Activated naive CD4-positive, alpha-beta T cell treated with Interleukin-2 at 50 U/mL for 16 hours (primary cell): ENCODE measurements at regions not wholly inside any gene's neighbourhood (a gene's known extent, or its start where the extent isn't known, plus 50 kb on each side); places are given as distances from the start of the nearest gene placed in this dataset.
A peak's percentile ranks its signal among the peaks of the same experiment; 100 is the strongest.

Experiments used
- DNase-seq: peaks from one replicate; pipeline ENCODE4 v3.0.0-alpha.2; 2020

- no peak for DNase-seq
Observed at GRCh38 chr1:38569932-38570656, 289.5 kb downstream of the RRAGC start.

- no peak for DNase-seq
Observed at GRCh38 chr1:38568061-38568857, 291.3 kb downstream of the RRAGC start.

- no peak for DNase-seq
Observed at GRCh38 chr1:38567401-38567800, 292.2 kb downstream of the RRAGC start.

- no peak for DNase-seq
Observed at GRCh38 chr1:38565020-38565491, 294.5 kb downstream of the RRAGC start.

- DNase-seq, result no peak
Observed at GRCh38 chr1:38563942-38564735, 295.4 kb downstream of the RRAGC start.

DNA sequence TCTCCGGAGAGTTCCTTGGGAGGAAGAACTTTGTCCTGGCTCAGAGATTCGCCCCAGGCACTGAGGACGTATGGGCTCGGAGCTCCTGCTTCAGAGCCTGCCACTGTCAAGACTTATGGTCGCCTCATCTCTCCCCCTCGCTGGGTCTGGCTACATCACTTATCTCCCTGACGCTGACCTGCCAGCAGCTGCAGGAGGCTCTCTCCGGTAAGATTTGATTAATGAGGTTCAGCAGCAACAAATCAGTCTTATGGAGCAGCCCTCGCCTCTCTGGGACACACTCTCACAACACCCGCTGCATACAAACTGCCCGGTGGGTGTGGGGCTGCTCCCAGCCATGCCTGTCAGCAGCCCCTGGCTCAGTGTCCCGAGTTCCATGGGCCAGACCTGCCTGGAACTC lies 297.8 kb downstream of the RRAGC start:
- no peak for DNase-seq

- no peak for DNase-seq
Observed at GRCh38 chr1:38561110-38561509, 298.5 kb downstream of the RRAGC start.

DNA sequence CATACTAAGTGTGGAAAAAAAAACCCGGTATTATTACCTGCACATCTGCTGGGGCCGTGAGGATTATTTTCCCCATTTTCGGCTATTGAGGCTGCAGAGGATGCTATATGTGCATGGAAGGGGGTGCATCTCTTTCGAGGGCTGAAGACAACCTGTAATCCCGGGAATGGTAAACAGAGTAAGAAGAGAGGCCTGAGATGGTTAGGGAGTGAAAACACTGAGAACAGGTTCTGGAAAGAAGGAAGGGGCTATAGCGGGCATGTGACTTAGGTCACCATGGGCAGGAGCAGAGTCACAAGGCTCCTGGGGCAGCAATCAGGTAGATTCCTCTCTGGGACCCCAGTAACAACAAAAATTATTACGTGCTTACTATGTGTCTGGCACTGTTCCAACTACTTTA lies 299.1 kb downstream of the RRAGC start:
- DNase-seq, result no peak

- DNase-seq, result peak; percentile 76
Observed at GRCh38 chr1:38559446-38560165, 300.0 kb downstream of the RRAGC start.

DNA sequence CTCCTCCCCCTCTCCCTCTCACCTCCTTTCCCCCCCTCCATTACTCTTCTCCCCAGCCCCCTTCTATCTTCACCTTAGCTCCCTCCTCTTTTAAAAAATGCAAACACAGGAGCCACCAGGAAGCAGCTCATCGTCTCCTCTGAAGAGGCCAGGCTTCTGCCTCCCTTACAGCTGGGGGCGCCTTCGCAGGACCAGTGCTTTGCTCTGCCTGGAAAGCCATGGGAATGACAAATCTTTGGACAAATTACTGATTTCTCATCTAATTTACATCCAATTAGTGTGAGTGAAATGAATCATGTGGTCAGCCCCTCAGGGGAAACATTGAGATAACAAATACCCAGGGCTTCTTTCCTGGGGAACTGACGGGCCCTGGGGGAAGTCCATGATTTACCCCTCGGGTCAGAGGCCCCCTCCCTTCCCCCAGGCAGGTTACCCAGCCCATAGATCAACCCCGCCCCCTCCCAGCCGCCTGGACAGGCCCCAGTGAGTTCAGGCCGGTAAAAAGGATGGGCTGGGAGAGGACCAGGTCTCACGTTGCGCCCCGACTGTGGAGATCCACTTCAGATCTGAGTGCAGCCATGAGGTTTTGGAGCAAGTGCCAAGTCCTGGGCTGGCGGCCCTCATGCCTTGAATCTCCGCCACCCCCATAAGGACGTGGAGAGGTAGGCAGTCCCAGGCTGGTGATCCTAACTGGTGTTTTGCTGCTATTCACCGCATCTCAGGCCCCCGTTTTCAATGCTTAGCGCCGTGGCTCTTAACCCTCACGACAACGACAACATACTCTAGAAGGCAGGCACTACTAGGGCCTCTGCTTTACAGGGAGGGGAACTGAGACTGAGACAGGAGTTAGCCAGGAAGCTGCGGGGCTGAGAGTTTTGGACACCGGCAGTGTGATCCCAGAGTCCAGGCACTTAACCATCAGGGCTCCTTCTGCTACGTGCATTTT lies 300.8 kb downstream of the RRAGC start:
- DNase-seq, result no peak

DNA sequence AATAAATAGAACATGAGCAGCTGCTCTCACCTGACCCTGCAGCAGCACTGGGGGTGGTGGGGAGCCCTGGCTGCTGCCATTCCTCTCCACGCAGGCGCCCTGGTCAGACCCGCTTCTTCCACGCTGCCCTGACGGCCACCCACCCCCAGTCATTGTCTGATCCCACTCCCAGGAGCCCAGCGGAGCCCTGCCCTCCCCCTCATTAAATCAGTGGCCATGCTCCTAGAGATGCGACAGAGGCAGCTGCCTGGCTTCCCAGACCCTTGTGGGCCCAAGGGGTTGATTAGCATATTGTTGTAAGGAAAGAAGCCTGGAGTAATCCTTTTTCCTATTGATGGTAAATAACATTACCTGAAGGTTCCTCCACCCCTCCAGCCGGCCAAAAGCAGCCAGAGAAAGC lies 301.5 kb downstream of the RRAGC start:
- DNase-seq, result no peak

DNA sequence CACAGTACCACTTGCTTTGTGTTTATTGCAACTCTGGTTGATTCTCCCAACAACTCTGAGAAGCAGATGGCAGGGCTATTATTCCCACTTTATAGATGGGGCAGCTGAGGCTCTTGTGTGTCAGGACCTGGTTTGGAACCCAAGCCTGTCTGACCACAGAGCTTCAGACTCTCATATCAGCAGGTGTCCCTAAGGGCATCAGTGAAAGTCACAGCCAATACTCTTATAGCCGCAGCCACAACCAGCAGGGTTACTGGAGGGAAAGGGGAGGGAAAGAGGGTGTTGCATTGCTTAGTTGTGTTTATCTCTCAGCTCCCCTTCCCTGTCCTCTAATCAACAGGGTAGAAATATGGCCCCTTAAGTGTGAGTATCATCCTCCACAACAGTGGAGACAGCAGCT lies 304.0 kb downstream of the RRAGC start:
- no peak for DNase-seq

DNA sequence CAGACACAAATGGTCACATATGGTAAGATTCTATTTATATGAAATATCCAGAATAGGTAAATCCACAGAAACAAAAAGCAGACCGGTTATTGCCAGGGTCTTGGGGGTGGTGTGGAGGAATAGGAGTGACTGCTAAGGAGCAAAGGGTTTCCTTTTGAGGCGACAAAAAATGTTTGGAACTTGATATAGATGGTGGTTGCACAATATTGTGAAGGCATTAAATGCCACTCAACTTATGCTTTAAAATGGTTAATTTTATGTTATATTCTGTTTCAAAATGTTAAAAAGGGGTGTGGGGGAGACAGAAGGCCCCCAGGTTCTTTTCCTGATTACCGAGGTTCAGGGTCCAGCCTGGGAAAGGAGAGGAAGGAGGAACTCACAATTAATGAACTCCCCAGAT lies 304.4 kb downstream of the RRAGC start:
- no peak for DNase-seq

DNA sequence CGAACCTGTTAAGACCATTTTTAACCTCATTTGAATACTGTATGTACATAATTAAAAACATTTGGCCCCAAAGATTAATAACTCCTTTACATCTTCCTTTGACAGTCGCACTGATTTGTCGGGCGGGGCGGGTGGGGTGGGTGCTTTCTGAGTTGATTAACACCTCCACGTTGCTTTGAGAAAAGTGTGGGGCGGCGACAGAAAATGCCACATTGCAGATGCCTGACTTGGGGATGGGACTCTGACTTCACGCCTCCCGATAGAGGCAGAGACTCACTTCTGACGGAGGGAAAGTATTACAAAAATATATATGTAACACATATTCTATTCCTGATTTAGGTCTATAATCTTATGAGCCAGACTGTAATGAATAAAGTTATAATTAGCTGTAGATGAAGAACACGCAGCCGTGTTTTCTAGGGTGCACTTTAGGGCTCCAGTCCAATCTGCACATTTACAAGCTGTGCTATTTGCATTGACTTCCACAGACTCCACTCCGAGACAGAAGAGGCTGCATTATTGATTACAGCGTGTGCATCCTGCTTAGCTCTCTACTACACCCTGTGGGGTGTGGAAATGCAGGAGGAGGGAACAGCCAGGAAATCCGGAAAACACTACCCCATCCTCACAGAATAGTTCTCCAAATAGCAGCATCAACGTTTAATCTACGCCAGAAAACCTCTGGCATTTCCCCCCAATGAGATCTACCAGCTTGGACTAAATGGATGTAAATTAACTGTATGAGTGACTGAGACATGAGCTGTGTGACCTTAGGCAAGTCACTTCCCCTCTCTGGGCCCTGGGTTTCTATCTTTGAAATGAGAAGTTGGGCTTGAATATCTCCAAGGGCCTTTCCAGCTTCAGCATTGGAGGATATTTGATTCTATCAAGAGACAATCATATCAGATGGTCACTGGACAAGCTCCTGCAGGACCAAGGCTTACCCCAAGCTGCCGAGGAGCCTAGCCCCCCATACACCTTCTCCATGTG lies 308.0 kb downstream of the RRAGC start:
- DNase-seq, result no peak

GRCh38 chr1:38549191-38549590 lies 310.4 kb downstream of the RRAGC start:
- DNase-seq, result no peak

- DNase-seq, result no peak
Observed at GRCh38 chr1:38547321-38547720, 312.3 kb downstream of the RRAGC start.

DNA sequence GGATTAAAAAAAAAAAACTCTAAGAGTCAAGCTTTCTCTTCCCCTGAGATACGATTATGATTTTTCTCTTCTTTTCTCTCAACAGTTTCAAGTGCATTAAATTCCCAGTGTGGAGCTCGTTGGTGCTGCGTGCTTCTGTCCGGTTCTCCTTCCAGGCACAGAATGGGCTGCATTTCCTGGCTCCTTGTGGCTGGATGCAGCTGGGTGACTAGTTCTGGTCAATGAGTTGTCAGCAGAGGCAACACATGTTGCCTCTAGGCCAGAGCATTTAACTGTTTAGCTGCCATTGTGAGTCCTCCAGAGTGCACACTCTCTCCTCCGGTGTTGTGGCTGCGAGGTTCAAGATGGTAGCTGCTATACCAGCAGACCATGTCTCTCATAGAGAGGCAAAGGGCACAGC lies 312.9 kb downstream of the RRAGC start:
- DNase-seq, result no peak

DNA sequence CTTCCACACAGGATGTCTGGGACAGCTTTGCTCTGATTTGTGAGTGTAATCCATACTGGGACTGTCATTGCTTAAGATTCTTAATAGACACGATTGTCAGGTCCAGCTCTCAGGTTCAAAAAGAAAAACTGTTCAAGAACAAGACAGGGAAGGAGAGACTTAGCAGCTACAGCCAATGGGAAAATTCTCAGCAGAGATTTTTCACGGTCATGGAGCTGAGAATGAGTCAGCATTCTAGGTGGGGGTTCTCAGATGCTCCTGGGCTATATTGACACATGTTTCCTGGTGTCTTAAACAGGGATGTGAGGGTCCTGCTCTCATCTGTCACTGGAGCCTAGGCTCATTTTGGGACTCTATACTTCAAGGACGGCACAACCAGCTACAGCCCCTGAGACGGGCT lies 318.3 kb downstream of the RRAGC start:
- no peak for DNase-seq

DNA sequence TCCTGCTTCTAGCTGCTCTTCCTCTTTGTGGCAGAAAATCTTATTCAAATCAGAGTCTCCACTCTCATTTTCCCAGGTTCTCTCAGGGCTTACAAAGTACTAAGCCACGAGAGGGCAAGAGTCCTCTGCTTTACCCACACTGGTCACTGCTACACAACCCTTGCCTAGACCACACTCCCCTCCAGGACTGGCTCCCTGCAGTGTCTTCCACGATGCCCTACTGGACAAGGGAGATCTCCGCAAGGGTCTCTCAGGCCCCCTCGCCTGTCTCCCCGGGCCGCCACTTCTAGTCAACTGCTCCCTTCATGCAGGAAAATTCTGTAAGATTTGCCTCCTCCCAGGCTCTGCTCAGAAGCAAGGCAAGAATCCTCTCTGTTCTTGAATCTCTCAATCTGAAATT lies 319.6 kb downstream of the RRAGC start:
- DNase-seq, result no peak

DNA sequence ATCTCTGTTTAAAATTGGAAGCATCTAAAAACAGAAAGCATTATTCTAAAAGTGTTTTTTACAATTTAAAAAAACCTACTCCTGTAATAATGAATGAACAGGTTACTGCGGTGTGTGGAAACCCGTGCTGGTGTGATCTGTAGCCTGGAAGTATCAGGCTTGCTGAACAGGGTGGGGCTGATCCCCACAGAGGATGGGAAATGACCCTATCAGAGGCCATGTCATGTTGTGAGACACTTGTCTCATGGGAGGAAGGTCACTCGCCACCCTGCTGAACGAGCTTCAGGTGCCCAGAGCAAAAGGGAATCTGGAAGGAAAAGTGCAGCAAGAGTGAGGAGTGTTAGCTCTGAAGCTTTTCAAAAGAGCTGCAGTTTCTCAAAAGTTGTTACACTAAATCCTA lies 320.7 kb downstream of the RRAGC start:
- DNase-seq, result no peak
